Gastroesophageal sphincter (tissue), 3 donors: ENCODE measurements at regions not wholly inside any gene's neighbourhood (a gene's known extent, or its start where the extent isn't known, plus 50 kb on each side); places are given as distances from the start of the nearest gene placed in this dataset.

Source experiments
- EP300 ChIP-seq: sonication (generic); formaldehyde crosslinking; IDR thresholded peaks from one replicate; pipeline ENCODE4 v1.6.1; 2017; ENCODE audit warnings: antibody characterized with exemption, mild to moderate bottlenecking
- POLR2A ChIP-seq, 2 donors: fragments of 450-650 bp; IDR thresholded peaks; one replicate each; pipeline ENCODE4 v1.6.1; 2017; ENCODE audit warnings: antibody characterized with exemption in 2 of 2, mild to moderate bottlenecking in 2 of 2, moderate library complexity in 1 of 2
- POLR2AphosphoS5 ChIP-seq: sonication (generic); formaldehyde crosslinking; IDR thresholded peaks from one replicate; pipeline ENCODE4 v1.6.1; 2017; ENCODE audit warnings: antibody characterized with exemption
- TF ChIP-seq, protein P1 (sequence below), 4 experiments: fragments of 200-600 bp in 2 of 4; fragments of 450-650 bp in 2 of 4; sonication (generic) in 1 of 4; IDR thresholded peaks; one replicate each; pipeline ENCODE4 v1.5.1; 2017 to 2019; ENCODE audit warnings: antibody characterized with exemption in 4 of 4, mild to moderate bottlenecking in 2 of 4, moderate library complexity in 2 of 4

GRCh38 chr3:195001961-195002861, 268.7 kb downstream of the XXYLT1 start:
- TF ChIP-seq, protein P1, sequence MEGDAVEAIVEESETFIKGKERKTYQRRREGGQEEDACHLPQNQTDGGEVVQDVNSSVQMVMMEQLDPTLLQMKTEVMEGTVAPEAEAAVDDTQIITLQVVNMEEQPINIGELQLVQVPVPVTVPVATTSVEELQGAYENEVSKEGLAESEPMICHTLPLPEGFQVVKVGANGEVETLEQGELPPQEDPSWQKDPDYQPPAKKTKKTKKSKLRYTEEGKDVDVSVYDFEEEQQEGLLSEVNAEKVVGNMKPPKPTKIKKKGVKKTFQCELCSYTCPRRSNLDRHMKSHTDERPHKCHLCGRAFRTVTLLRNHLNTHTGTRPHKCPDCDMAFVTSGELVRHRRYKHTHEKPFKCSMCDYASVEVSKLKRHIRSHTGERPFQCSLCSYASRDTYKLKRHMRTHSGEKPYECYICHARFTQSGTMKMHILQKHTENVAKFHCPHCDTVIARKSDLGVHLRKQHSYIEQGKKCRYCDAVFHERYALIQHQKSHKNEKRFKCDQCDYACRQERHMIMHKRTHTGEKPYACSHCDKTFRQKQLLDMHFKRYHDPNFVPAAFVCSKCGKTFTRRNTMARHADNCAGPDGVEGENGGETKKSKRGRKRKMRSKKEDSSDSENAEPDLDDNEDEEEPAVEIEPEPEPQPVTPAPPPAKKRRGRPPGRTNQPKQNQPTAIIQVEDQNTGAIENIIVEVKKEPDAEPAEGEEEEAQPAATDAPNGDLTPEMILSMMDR (IDR thresholded peaks at IDR 0.05), result peak in 3 of 4 experiments; percentile 22 to 60 (median 42)
- TF ChIP-seq POLR2A (IDR thresholded peaks at IDR 0.05) (no peak), POLR2AphosphoS5 (no peak), EP300 (no peak)
